LNCaP clone FGC (cell line): ENCODE measurements at regions not wholly inside any gene's neighbourhood (a gene's known extent, or its start where the extent isn't known, plus 50 kb on each side); places are given as distances from the start of the nearest gene placed in this dataset.

ENCODE experiments used
- DNase-seq: peaks from one replicate; pipeline ENCODE4 v3.0.0-alpha.2; 2011; ENCODE audit warnings: low read depth
- H3K4me3 ChIP-seq: 2 replicates; pipeline ENCODE4 v1.5.1; 2011; ENCODE audit warnings: mild to moderate bottlenecking, low read depth, low read length, control low read depth
- TF ChIP-seq, protein P1 (sequence below): IDR thresholded peaks from 2 replicates; pipeline ENCODE4 v1.5.1; 2012; ENCODE audit warnings: mild to moderate bottlenecking; ENCODE audit not compliant: control insufficient read depth, insufficient read depth; ENCODE audit errors: extremely low read depth

DNA sequence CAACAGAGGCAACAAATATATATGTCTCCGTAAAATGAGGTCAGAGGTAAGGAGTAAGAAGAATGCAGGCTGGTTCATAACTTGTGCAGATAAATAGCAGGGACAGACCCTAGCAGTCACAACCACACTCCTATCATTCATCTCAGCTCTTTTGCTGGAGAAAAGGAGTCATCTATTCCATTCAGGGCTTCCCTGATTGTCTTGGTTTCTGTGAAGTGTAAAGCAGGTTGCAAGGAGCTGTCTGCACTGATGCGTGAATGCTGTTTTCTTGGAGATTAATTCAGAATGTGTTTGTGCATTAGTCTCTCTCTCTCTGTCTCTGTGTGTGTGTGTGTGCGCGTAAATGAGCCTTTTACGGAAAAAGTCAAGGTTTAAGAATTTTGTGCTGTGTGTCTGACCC is 643.3 kb upstream of the SORCS1 start:
- DNase-seq, result no peak
- TF ChIP-seq, protein P1, sequence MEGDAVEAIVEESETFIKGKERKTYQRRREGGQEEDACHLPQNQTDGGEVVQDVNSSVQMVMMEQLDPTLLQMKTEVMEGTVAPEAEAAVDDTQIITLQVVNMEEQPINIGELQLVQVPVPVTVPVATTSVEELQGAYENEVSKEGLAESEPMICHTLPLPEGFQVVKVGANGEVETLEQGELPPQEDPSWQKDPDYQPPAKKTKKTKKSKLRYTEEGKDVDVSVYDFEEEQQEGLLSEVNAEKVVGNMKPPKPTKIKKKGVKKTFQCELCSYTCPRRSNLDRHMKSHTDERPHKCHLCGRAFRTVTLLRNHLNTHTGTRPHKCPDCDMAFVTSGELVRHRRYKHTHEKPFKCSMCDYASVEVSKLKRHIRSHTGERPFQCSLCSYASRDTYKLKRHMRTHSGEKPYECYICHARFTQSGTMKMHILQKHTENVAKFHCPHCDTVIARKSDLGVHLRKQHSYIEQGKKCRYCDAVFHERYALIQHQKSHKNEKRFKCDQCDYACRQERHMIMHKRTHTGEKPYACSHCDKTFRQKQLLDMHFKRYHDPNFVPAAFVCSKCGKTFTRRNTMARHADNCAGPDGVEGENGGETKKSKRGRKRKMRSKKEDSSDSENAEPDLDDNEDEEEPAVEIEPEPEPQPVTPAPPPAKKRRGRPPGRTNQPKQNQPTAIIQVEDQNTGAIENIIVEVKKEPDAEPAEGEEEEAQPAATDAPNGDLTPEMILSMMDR, result no peak
- H3K4me3 ChIP-seq, result no peak overlapping the region

- no peak for DNase-seq
- no peak overlapping the region for H3K4me3 ChIP-seq
- TF ChIP-seq, protein P1, result no peak
Measured at GRCh38 chr10:107806026-107806425, 641.5 kb upstream of the SORCS1 start.

- TF ChIP-seq, protein P1, result no peak
- no peak for DNase-seq
- H3K4me3 ChIP-seq, result no peak overlapping the region
Measured at GRCh38 chr10:107803546-107803945, 639.0 kb upstream of the SORCS1 start.

DNA sequence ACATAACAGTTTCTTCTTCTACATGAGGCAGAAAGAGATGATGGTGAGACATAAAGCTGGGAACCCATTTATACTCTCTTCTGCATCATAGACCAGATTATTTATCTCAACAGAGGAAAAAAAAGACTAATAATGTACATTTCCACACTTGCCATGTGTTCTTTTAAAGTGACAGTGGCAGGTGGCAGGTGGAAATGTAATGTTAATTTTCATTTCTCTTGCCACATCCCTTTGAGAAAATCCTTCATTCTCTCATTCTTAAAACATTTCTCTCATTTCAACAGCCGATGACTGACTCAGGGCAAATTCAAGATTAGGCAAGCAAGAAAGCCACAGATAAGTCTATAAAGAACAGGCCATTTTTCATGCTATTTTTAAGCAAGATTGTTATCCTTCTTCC is 635.6 kb upstream of the SORCS1 start:
- H3K4me3 ChIP-seq, result no peak overlapping the region
- TF ChIP-seq, protein P1, result no peak
- no peak for DNase-seq

DNA sequence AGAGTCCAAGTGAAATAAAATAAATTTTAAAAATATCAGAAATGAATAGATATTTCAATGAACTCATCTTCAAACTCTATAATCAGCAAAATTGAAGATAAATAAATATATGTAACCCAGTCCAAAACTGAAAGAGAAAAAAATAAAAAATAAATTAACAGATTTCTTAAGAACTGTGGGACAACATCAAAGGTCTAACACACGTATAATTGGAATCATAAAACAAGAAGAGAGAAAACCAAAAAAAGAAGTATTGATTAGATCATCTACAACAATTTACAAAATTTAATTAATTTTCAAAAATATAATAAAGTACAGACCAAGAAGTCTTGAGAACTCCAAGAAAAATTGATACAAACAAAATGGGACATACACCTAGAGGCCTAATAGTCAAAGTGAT is 625.8 kb upstream of the SORCS1 start:
- TF ChIP-seq, protein P1, result no peak
- no peak for DNase-seq

GRCh38 chr10:107771066-107771465 is 606.6 kb upstream of the SORCS1 start:
- no peak overlapping the region for H3K4me3 ChIP-seq
- no peak for DNase-seq
- TF ChIP-seq, protein P1, result no peak

More for the DNA sequence above, 625.8 kb upstream of the SORCS1 start:
- H3K4me3 ChIP-seq, result no peak overlapping the region

DNA sequence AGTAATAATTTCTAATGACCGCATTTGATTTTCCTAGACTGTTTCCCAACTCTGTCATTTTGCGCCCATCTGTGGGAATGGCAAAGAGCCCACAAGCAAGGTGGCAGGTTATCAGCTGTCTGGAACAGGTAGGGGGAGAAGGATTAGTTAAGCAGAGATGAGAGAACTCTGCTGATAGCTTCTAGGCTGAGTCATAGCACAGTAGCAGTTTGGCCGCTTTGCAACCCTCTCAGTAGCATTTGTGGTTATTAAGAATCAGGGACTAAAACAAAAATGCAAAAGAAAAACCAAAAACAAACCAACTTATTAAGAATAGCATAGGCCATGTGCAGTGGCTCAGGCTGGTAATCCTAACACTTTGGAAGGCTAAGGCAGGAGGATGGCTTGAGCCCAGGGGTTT is 602.7 kb upstream of the SORCS1 start:
- TF ChIP-seq, protein P1, result no peak
- DNase-seq, result no peak

More for the DNA sequence above, 602.7 kb upstream of the SORCS1 start:
- H3K4me3 ChIP-seq, result no peak overlapping the region
